Ovary (tissue), 7 donors: ENCODE measurements at regions not wholly inside any gene's neighbourhood (a gene's known extent, or its start where the extent isn't known, plus 50 kb on each side); places are given as distances from the start of the nearest gene placed in this dataset.

Experiments
- DNase-seq, 5 donors: peaks; one replicate each; pipeline ENCODE4 v3.0.0-alpha.2; 2019 to 2020
- H3K27ac ChIP-seq, 2 donors: fragments of 200-600 bp; one replicate each; pipeline versions ENCODE4 v1.5.1 to v1.8.0; 2019 to 2022
- H3K27me3 ChIP-seq: fragments of 200-600 bp; one replicate; pipeline ENCODE4 v1.8.0; 2022
- H3K36me3 ChIP-seq: fragments of 200-600 bp; sonication (generic); one replicate; pipeline ENCODE4 v1.5.1; 2019
- H3K4me1 ChIP-seq: one replicate; pipeline ENCODE4 v1.8.1; 2013; ENCODE audit warnings: mild to moderate bottlenecking, moderate library complexity; ENCODE audit not compliant: insufficient read depth
- H3K4me3 ChIP-seq: fragments of 200-600 bp; sonication (generic); one replicate; pipeline ENCODE4 v1.5.1; 2017
- H3K9me3 ChIP-seq, 2 donors: fragments of 200-600 bp in 1 of 2; sonication (generic) in 1 of 2; one replicate each; pipeline versions ENCODE4 v1.5.1 to v1.8.1; 2013 to 2019; ENCODE audit warnings: mild to moderate bottlenecking in 1 of 2, moderate library complexity in 1 of 2
- EP300 ChIP-seq: sonication (generic); formaldehyde crosslinking; IDR thresholded peaks from one replicate; pipeline ENCODE4 v1.6.1; 2017; ENCODE audit warnings: antibody characterized with exemption
- POLR2A ChIP-seq: fragments of 450-650 bp; IDR thresholded peaks from one replicate; pipeline ENCODE4 v1.6.1; 2017; ENCODE audit warnings: antibody characterized with exemption, mild to moderate bottlenecking, moderate library complexity
- WGBS, 3 donors: extraction: QIAGEN DNeasy Blood & Tissue Kit in 1 of 3; methylation state at CpG; one replicate each; pipeline versions ENCODE4 v1.1.5 to v1.1.7; 2013 to 2017; 5-methylcytosine and 5-hydroxymethylcytosine counted together
- intact Hi-C, 4 donors: fragments of 100-400 bp; cut with DNase I; formaldehyde crosslinking; loops; one replicate each; pipeline versions ENCODE4 v1.11.0 to v1.15.1; 2022 to 2023
- TF ChIP-seq, protein P1 (sequence below), 3 donors: fragments of 450-650 bp in 2 of 3; fragments of 200-600 bp in 1 of 3; IDR thresholded peaks; one replicate each; pipeline versions ENCODE4 v1.5.1 to v1.8.0; 2016 to 2022; ENCODE audit warnings: antibody characterized with exemption in 3 of 3, mild to moderate bottlenecking in 1 of 3
- donor health status: DM: no; HTN: no; CAD: no; lungs with moderate emphysema.
- donor health status: DM: no; HTN: no; CAD: no.
- donor health status: Bipolar disorder and iron deficiency.
- donor health status: DM: no; HTN: no; CAD: no.
- donor health status: DM: yes; HTN: yes; CAD: no.

DNA sequence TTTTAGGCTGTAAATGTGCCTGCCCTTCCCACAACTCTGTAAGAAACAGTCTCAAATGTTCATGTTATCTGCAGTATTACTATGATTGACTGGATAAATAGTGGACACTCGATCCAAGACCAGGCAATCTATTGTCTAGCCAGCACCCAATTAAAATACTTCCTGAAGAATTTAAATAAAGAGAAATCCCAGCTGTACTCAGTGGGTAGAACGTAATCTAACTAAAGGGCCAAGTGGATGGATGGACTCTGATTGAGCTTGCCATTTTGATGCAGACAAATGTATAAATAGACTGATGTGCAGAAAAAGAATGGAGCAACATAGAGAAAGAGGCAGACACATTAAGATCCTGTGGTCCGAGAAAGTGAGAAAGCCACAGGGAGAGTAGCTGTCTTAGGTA, 158.0 kb downstream of the IPMK start:
- intact Hi-C loops: no loop called here
- no peak for DNase-seq
- no peaks in the 10 kb centered on the region for H3K4me1 ChIP-seq
- H3K4me3 ChIP-seq: no peak overlapping the region
- 57 to 64% (median 58%) methylated on average over 3 of the region's 3 CpGs for WGBS, 3 donors
- TF ChIP-seq POLR2A: no peak
- TF ChIP-seq EP300: no peak
- TF ChIP-seq, protein P1, sequence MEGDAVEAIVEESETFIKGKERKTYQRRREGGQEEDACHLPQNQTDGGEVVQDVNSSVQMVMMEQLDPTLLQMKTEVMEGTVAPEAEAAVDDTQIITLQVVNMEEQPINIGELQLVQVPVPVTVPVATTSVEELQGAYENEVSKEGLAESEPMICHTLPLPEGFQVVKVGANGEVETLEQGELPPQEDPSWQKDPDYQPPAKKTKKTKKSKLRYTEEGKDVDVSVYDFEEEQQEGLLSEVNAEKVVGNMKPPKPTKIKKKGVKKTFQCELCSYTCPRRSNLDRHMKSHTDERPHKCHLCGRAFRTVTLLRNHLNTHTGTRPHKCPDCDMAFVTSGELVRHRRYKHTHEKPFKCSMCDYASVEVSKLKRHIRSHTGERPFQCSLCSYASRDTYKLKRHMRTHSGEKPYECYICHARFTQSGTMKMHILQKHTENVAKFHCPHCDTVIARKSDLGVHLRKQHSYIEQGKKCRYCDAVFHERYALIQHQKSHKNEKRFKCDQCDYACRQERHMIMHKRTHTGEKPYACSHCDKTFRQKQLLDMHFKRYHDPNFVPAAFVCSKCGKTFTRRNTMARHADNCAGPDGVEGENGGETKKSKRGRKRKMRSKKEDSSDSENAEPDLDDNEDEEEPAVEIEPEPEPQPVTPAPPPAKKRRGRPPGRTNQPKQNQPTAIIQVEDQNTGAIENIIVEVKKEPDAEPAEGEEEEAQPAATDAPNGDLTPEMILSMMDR (IDR thresholded peaks at IDR 0.05): no peak
- H3K9me3 ChIP-seq: no peaks in the 10 kb centered on the region
- no peaks in the 10 kb centered on the region for H3K27me3 ChIP-seq
- H3K27ac ChIP-seq: no peak overlapping the region
- H3K36me3 ChIP-seq: no peaks in the 10 kb centered on the region

DNA sequence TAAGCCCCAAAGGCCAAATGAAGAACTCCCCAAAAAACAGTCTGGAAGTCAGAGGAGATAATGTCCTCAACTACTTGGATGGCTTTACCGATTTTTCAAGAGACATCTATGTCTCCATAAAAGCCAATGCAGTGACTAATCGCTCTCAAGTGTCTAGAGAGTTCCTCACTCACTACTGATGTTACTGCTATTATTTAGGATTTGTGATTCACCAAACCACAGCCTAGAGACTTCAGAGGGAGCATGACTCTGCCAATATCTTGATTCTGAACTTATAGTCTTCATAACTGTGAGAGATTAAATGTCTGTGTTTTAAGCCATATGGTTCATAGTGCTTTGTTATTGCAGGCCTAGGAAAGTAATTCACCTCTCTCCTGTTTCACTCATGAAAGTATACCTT, 160.2 kb downstream of the IPMK start:
- Histone ChIP-seq H3K27me3 (no peaks in the 10 kb centered on the region), H3K9me3 (no peaks in the 10 kb centered on the region), H3K36me3 (no peaks in the 10 kb centered on the region), H3K4me3 (no peak overlapping the region), H3K4me1 (no peaks in the 10 kb centered on the region), H3K27ac (no peak overlapping the region)
- intact Hi-C loops: no loop called here
- TF ChIP-seq EP300 (no peak), POLR2A (no peak)
- TF ChIP-seq, protein P1 (IDR thresholded peaks at IDR 0.05): no peak
- WGBS, 3 donors: 88 to 94% (median 91%) methylated on average over 2 of the region's 2 CpGs
- DNase-seq: no peak

DNA sequence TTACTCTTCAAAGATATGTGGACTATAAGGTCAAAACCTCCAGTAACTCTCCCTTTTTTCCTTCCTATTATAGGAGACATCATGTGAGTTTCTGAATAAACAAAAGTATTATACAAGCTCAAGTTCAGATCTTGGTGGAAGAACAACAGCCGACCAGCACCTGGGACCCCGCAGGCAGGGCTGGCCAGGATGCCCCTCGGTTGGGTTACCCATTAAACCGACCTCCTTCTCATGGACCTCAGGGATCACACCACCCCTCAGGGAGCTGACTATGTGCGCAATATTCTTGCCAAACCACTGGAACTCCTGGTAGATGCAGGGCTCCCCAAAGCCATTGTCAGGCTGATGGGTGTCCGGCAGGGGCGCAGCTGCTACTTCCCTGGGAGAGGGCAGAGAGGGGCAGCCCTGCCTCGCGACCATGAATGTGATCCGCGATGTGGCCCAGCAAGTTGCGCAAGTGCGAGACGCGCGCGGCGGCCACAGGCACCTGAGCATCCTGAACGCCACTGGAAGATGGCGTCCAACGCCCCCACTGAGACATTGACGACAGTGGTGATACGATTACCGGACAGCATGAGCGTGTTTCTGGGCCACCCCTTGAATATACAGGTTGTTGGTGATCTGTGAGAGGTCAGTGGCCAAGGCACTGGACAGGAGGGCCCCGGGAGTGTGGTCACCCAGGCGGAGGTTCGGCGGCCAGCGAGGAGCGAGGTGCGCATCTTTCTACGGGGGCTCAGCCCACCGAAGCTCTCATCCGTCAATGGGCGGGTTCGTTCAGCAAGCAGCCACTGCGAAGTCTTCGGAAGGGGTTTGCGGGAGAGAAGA, 161.3 kb downstream of the IPMK start:
- H3K36me3 ChIP-seq: no peaks in the 10 kb centered on the region
- 95 to 96% (median 96%) methylated on average over 40 of the region's 40 CpGs for WGBS, 3 donors
- H3K9me3 ChIP-seq: no peaks in the 10 kb centered on the region
- DNase-seq: no peak
- no peaks in the 10 kb centered on the region for H3K4me1 ChIP-seq
- H3K27ac ChIP-seq: no peak overlapping the region
- H3K27me3 ChIP-seq: no peaks in the 10 kb centered on the region
- H3K4me3 ChIP-seq: no peak overlapping the region
- intact Hi-C loops: no loop called here
- no peak for TF ChIP-seq EP300
- no peak for TF ChIP-seq POLR2A
- TF ChIP-seq, protein P1 (IDR thresholded peaks at IDR 0.05): no peak

DNA sequence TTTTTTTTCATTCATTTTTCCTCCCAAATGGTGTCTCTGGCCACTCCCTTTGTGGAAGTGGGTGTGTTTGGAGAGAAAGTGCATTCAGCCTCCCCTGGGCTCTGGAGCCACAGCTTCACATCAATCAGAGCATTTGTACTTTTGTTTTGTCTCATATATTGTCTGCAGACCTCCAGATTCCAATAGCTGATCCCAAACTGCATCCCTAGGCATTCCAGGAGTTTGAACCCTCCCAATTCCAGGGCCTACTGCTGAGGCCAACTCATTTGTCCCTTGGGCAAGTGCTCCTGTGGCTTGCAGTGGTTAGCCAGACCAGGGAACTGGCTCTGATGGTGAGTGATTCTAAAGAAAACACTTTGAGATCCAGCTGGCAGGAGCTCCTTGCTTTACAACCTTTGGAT, 163.3 kb downstream of the IPMK start:
- Histone ChIP-seq H3K4me1 (no peaks in the 10 kb centered on the region), H3K9me3 (no peaks in the 10 kb centered on the region), H3K4me3 (no peak overlapping the region), H3K27ac (no peak overlapping the region), H3K27me3 (no peaks in the 10 kb centered on the region), H3K36me3 (no peaks in the 10 kb centered on the region)
- no peak for DNase-seq
- TF ChIP-seq, protein P1 (IDR thresholded peaks at IDR 0.05): no peak
- TF ChIP-seq EP300 (no peak), POLR2A (no peak)
- intact Hi-C loops: no loop called here
